Fibroblast of lung (primary cell): ENCODE measurements at regions not wholly inside any gene's neighbourhood (a gene's known extent, or its start where the extent isn't known, plus 50 kb on each side); places are given as distances from the start of the nearest gene placed in this dataset.

Experiments
- EZH2 ChIP-seq: IDR thresholded peaks from 2 replicates; pipeline ENCODE4 v1.5.1; 2012; ENCODE audit warnings: low read length, control low read depth, mild to moderate bottlenecking; ENCODE audit errors: missing control alignments
- TF ChIP-seq, protein P1 (sequence below), 2 donors: IDR thresholded peaks in 1 of 2; conservative IDR thresholded peaks in 1 of 2; 1 replicate in 1 of 2; 2 replicates in 1 of 2; pipeline ENCODE4 v1.5.1; 2011 to 2012; ENCODE audit warnings: low read length in 2 of 2, control low read depth in 1 of 2, inconsistent platforms in 1 of 2, low read depth in 1 of 2, mild to moderate bottlenecking in 1 of 2

DNA sequence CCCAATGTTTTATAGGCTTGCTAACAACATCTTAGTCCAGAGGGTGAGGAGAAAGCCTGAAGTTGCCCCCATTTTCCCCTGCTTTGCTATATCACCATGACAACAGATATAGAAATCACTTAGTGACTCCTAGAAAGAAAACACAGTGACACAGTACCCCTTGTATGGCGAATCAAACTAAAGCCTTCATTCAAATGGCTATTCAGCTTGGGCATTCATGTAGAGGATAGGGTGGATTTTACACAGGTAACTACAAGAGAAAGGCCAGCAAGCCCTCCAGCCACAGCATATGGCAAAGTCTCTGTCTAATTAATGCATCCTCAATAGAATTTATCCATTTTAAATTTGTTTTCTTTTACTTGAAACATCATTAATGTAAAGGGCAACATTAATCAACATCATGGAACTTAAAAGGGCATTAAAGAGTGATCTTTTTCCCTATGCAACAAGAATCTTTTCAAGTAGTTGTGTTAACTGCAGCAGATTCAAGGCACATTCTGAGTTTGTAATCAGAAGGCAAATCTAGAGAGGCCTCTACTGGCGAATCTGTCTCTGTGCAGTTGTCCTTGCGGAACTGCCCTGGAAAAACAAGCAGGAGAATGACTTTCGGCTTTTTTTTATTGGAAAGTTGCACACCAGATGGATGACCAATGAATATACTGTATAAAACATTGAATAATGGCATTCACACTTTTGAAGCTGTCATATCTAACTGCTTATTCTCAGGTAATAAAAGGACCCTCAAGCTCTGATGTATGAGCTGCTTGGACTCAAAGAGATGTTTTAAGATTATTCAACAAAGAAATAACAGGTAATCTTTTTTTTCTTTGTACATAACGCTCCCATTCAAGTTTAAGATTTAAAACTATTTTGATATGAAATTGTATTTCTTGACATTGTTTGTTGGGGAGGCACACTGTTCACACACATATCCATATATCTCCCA, 621.7 kb upstream of the AGTR1 start:
- TF ChIP-seq, protein P1, sequence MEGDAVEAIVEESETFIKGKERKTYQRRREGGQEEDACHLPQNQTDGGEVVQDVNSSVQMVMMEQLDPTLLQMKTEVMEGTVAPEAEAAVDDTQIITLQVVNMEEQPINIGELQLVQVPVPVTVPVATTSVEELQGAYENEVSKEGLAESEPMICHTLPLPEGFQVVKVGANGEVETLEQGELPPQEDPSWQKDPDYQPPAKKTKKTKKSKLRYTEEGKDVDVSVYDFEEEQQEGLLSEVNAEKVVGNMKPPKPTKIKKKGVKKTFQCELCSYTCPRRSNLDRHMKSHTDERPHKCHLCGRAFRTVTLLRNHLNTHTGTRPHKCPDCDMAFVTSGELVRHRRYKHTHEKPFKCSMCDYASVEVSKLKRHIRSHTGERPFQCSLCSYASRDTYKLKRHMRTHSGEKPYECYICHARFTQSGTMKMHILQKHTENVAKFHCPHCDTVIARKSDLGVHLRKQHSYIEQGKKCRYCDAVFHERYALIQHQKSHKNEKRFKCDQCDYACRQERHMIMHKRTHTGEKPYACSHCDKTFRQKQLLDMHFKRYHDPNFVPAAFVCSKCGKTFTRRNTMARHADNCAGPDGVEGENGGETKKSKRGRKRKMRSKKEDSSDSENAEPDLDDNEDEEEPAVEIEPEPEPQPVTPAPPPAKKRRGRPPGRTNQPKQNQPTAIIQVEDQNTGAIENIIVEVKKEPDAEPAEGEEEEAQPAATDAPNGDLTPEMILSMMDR (conservative IDR thresholded peaks at IDR 0.05 in 1 of 2, IDR thresholded peaks at IDR 0.05 in 1 of 2; ENCODE audit: low read depth in 1 of 2, low read length in 2 of 2): peak; percentile 93 to 96
- TF ChIP-seq EZH2: no peak
